Left ventricle myocardium superior (tissue), 1 donor: ENCODE measurements at regions not wholly inside any gene's neighbourhood (a gene's known extent, or its start where the extent isn't known, plus 50 kb on each side); places are given as distances from the start of the nearest gene placed in this dataset.

ENCODE experiments used
- ATAC-seq: fragments of 200-7000 bp; cut with Tn5 transposase; one replicate; pipeline ENCODE4 v1.9.1; 2020; ENCODE audit warnings: mild to moderate bottlenecking, moderate library complexity
- DNase-seq: peaks from one replicate; pipeline ENCODE4 v3.0.0-alpha.2; 2020
- intact Hi-C: fragments of 100-400 bp; cut with micrococcal nuclease; formaldehyde crosslinking; loops from one replicate; pipeline ENCODE4 v1.11.0; 2022
- donor health status: DM: no; HTN: yes; CAD: no; lungs with severe emphysema.

DNA sequence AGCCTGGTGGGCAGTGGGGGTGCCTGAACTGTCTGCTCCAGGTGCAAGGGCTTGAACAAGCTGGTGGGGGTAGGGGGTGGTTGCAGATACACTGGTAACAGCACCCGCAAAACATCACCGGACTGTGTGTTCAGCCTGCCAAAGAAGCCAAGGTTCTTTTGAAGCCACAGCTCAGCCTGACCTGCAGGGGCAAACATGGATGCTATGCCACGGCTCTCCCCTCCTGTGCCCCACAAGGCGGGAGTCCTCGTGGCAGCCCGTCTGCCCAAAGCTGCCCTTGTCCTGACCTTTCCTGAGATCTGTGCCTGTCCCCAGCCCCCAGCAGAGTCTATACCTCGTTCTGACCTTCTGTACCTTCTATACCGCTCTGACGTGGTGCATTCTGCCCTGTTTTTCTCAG is 285.7 kb downstream of the GLRX3 start:
- DNase-seq, result no peak
- intact Hi-C loops, result no loop called here
- ATAC-seq, result no peak

- no peak for DNase-seq
- no peak for ATAC-seq
- intact Hi-C loops, result no loop called here
Measured at GRCh38 chr10:130422366-130423324, 286.5 kb downstream of the GLRX3 start.

DNA sequence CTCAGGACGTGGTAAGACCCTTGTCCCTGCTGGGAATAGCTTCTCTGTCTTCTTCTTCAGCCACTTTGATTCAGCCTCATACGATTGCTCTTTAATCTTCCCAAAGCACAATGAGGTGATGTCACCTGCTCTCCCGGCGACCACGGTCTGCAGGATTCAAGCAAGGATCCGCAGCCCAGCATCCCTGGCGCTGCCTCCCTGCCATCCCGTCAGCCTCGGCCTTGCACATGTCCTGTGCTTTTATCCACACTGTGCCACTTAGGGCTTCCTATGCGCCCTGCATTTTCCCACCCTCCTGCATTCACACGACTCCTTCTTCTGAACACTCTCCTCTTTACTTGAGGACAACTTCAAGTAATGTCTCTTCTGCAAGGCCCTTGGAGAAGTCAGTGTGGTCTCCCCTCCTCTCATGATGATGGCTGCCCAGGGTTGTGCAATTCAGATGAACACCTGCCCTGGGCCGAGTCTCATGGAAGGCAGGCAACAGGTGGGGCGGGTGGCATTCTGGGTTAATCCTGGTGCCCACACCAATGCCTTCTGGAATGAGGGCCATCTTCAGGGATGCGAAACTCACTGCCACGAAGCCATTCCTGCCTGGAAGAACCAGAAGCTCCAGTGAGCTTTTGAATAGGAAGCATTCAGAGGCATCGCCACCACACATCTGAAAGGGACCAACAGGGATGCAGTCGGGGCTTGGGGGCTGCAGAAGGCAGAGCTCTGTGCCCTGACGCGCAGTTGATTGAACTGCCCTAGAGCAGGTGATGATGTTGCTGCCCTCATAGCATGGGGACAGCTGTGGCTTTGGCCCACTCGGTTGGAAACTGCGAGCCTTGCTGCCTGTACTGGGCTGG is 287.5 kb downstream of the GLRX3 start:
- DNase-seq, result no peak
- intact Hi-C loops, result no loop called here
- no peak for ATAC-seq

DNA sequence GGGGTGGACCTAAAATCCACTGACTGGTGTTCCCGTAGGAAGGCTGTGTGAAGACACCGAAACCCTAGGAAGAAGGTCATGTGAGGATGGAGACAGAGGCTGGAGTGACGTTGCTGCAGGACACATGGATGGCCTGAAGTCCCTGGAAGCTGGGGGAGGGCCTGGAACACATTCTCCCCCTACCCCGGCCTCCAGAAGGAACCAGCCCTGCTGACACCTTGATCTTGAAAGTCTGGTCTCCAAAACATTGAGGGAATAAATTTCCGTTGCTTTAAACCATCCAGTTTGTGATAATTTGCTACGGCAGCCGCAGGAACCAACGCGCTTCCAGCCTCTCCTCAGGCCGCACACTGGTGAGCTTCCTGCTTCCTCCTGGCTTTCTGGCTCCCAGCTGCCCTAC is 288.2 kb downstream of the GLRX3 start:
- intact Hi-C loops, result no loop called here
- DNase-seq (no peak), ATAC-seq (no peak)

GRCh38 chr10:130425169-130425568 is 289.0 kb downstream of the GLRX3 start:
- no peak for DNase-seq
- intact Hi-C loops, result no loop called here
- no peak for ATAC-seq

GRCh38 chr10:130425881-130426435 is 289.8 kb downstream of the GLRX3 start:
- intact Hi-C loops, result no loop called here
- ATAC-seq (no peak), DNase-seq (no peak)

GRCh38 chr10:130427216-130427722 is 291.1 kb downstream of the GLRX3 start:
- ATAC-seq (no peak), DNase-seq (no peak)
- intact Hi-C loops, result no loop called here

- DNase-seq (no peak), ATAC-seq (no peak)
- intact Hi-C loops, result no loop called here
Measured at GRCh38 chr10:130428936-130429335, 292.7 kb downstream of the GLRX3 start.

DNA sequence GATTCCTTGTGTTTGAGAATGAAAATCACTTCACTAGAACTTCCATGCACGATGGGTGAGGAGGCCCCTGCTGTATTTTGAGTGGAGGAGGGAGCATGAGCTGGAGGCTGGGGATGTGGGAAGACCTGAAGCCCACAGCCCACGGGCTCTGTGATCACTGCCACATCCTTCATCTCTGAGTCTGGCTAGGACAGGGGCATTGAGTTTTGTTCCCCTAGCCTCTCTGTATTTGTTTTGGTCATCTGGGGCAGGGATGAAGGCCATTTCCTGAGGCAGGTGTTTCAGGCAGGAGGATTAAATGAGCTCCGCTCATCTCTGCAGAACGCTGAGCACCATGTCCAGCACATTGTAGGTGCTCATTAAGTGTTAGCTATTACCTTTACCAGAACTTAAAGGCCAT is 293.6 kb downstream of the GLRX3 start:
- intact Hi-C loops, result no loop called here
- ATAC-seq, result no peak
- DNase-seq, result no peak

DNA sequence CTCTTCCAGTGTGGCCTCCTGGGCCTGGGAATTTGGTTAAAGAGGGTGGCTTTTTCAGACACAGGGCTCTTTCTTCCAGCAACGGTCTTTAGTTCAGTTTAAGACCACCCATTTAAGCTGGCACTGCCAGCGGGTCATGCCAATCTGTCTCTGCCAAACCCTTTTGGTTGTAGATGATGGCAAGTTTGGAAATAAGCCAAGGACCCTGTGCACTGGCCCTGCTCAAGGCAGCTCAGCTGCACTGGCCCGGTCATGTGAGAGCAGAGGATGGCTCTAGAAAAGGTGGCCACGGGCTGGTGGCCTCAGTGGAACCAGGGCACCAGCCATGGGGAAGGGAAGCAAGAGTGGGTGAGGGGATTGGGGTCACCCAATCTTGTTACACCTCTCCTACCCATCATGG is 294.1 kb downstream of the GLRX3 start:
- intact Hi-C loops, result no loop called here
- DNase-seq, result no peak
- ATAC-seq, result no peak

- DNase-seq (no peak), ATAC-seq (no peak)
- intact Hi-C loops, result no loop called here
Measured at GRCh38 chr10:130430852-130431704, 294.9 kb downstream of the GLRX3 start.

- intact Hi-C loops, result no loop called here
- DNase-seq (no peak), ATAC-seq (no peak)
Measured at GRCh38 chr10:130432271-130432670, 296.1 kb downstream of the GLRX3 start.

DNA sequence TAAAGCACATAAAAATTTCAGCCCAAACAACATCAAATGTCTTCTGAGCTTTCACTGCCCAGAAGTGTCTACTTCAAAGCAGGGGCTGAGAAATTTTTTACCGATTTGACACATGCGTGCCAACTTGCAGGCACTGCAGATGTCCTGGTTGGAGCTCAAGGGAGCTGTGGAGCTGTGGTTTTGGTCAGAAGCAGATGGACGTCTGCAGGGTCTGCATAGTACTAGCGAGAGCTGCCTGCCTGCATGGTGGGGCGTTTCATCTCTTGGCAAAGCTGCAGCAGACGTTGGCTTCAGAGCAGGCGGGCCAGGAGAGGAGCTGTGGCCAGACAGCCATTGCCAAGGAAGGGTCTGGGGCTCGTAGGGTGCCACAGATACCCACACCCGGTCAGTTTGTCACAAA is 296.7 kb downstream of the GLRX3 start:
- DNase-seq (no peak), ATAC-seq (no peak)
- intact Hi-C loops, result no loop called here

DNA sequence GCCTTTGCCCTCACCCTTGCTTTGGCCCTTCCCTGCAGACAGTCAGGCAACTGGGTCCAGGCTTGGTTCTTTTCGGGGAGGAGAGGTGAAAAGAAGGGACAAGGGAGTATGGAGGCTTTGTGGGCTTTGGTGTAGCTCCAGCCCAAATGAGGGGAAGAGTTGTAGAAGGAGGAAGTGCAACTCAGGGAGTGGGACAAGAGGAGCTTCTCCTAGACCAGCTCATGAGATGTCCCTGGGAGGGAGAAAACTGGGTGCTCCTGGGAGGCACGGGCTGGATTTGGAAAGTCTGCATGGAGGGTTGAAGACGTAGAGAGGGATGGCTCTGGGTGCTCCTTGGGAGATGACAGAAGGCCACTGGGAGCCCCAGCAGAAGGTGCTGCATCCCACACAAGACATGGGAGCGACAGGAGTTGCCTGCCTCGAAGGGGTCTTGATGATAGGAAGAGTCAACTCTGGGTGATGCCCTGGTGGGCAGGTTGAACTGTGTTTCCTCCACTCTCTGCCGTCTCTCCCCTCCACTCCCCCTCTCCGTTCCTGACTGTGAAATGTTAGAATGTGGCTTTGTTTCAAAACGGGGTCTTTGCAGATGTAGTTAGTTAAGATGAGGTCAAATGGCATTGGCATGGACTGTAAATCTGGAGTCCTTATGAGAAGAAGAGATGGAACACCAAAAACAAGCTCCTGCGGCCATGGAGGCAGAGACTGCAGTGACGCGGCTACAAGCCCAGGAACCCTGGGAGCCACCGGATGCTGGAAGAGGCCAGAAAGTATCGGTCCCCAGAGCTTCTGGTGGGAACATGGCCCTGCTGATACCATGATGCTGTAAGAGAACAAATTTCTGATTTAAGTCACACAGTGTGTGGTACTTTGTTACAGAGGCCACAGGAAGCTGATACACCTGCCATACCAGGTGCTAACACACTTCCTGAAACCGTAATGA is 298.5 kb downstream of the GLRX3 start:
- ATAC-seq, result no peak
- intact Hi-C loops, result no loop called here

DNA sequence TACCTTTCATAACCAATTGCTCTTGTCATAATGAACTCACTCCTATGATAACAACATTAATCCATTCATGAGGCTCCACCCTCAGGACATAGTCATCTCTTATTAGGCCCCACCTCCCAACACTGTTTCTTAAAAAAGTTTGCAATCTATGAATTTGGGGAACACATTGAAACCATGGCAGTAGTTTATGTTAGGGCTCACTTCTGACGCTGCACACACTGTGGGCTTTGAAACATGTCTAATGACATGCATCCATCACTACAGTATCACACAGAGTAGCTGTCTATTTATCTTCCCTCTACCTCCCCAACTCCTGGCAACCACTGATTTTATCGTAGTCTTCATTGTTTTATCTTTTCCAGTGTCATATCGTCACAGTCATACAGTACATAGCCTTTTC is 299.8 kb downstream of the GLRX3 start:
- no peak for DNase-seq
- no peak for ATAC-seq
- intact Hi-C loops, result no loop called here

More for the DNA sequence above, 298.5 kb downstream of the GLRX3 start:
- no peak for DNase-seq

- ATAC-seq, result no peak
- no peak for DNase-seq
- intact Hi-C loops, result no loop called here
Measured at GRCh38 chr10:130438861-130439260, 302.7 kb downstream of the GLRX3 start.

GRCh38 chr10:130439766-130440165 is 303.6 kb downstream of the GLRX3 start:
- ATAC-seq (no peak), DNase-seq (no peak)
- intact Hi-C loops, result no loop called here

GRCh38 chr10:130440494-130440893 is 304.3 kb downstream of the GLRX3 start:
- intact Hi-C loops, result no loop called here
- ATAC-seq (no peak), DNase-seq (no peak)
